H9 (cell line): ENCODE measurements at regions not wholly inside any gene's neighbourhood (a gene's known extent, or its start where the extent isn't known, plus 50 kb on each side); places are given as distances from the start of the nearest gene placed in this dataset.
A peak's percentile ranks its signal among the peaks of the same experiment; 100 is the strongest.

Source experiments
- DNase-seq: peaks from one replicate; pipeline ENCODE4 v3.0.0-alpha.2; 2017
- H2AFZ ChIP-seq: one replicate; pipeline ENCODE4 v1.6.1; 2013; ENCODE audit warnings: mild to moderate bottlenecking, low read length, control low read depth, moderate library complexity
- H2AK5ac ChIP-seq: 2 replicates; pipeline ENCODE4 v1.6.1; 2013; ENCODE audit warnings: low read length, control low read depth, mixed read lengths; ENCODE audit not compliant: insufficient read length
- H2BK120ac ChIP-seq: one replicate; pipeline ENCODE4 v1.6.1; 2013; ENCODE audit warnings: low read depth, mild to moderate bottlenecking, low read length, control low read depth, inconsistent platforms; ENCODE audit not compliant: poor library complexity, severe bottlenecking
- H2BK12ac ChIP-seq: 2 replicates; pipeline ENCODE4 v1.6.1; 2013; ENCODE audit warnings: low read length, control low read depth, mixed read lengths, low read depth; ENCODE audit not compliant: insufficient read length
- H2BK15ac ChIP-seq: 2 replicates; pipeline ENCODE4 v1.6.1; 2013; ENCODE audit warnings: low read depth, low read length, control low read depth
- H2BK20ac ChIP-seq: one replicate; pipeline ENCODE4 v1.6.1; 2013; ENCODE audit warnings: low read depth, mild to moderate bottlenecking, low read length, control low read depth, inconsistent platforms; ENCODE audit not compliant: poor library complexity, severe bottlenecking
- H2BK5ac ChIP-seq: 2 replicates; pipeline ENCODE4 v1.6.1; 2013; ENCODE audit warnings: low read length, control low read depth, mixed read lengths; ENCODE audit not compliant: insufficient read length
- H3K14ac ChIP-seq: 2 replicates; pipeline ENCODE4 v1.6.1; 2013; ENCODE audit warnings: low read length, control low read depth; ENCODE audit not compliant: insufficient read depth
- H3K18ac ChIP-seq: 2 replicates; pipeline ENCODE4 v1.6.1; 2013; ENCODE audit warnings: low read depth, mild to moderate bottlenecking, mixed read lengths, low read length, control low read depth; ENCODE audit not compliant: insufficient read length
- H3K23ac ChIP-seq: 2 replicates; pipeline ENCODE4 v1.6.1; 2013; ENCODE audit warnings: low read length, control low read depth, mixed read lengths, low read depth; ENCODE audit not compliant: insufficient read length
- H3K23me2 ChIP-seq: 2 replicates; pipeline ENCODE4 v1.6.1; 2013; ENCODE audit warnings: low read depth, mild to moderate bottlenecking, mixed read lengths, low read length, control low read depth; ENCODE audit not compliant: insufficient read length, poor library complexity, severe bottlenecking
- H3K27ac ChIP-seq: 2 replicates; pipeline ENCODE4 v1.5.1; 2013; ENCODE audit warnings: low read length, control low read depth, mixed read lengths, low read depth; ENCODE audit not compliant: insufficient read length
- H3K27me3 ChIP-seq: 2 replicates; pipeline ENCODE4 v1.6.1; 2013; ENCODE audit warnings: low read length, control low read depth, inconsistent platforms; ENCODE audit not compliant: insufficient read depth
- H3K4ac ChIP-seq: 2 replicates; pipeline ENCODE4 v1.6.1; 2013; ENCODE audit warnings: low read depth, mild to moderate bottlenecking, control low read depth, inconsistent platforms, low read length, moderate library complexity
- H3K4me1 ChIP-seq: 2 replicates; pipeline ENCODE4 v1.6.1; 2013; ENCODE audit warnings: low read length, control low read depth, inconsistent platforms; ENCODE audit not compliant: insufficient read depth
- H3K4me2 ChIP-seq: 2 replicates; pipeline ENCODE4 v1.6.1; 2013; ENCODE audit warnings: low read length, control low read depth, mixed read lengths; ENCODE audit not compliant: insufficient read length, insufficient read depth
- H3K56ac ChIP-seq: 2 replicates; pipeline ENCODE4 v1.6.1; 2013; ENCODE audit warnings: low read depth, mild to moderate bottlenecking, mixed read lengths, low read length, control low read depth; ENCODE audit not compliant: insufficient read length
- H3K79me1 ChIP-seq: 2 replicates; pipeline ENCODE4 v1.6.1; 2013; ENCODE audit warnings: low read depth, mild to moderate bottlenecking, moderate library complexity, low read length, control low read depth, inconsistent platforms; ENCODE audit not compliant: insufficient read depth, poor library complexity, severe bottlenecking
- H3K79me2 ChIP-seq: 2 replicates; pipeline ENCODE4 v1.6.1; 2013; ENCODE audit warnings: low read length, control low read depth, inconsistent platforms; ENCODE audit not compliant: insufficient read depth
- H3K9ac ChIP-seq: 2 replicates; pipeline ENCODE4 v1.6.1; 2013; ENCODE audit warnings: low read length, control low read depth, mixed read lengths; ENCODE audit not compliant: insufficient read length; ENCODE audit errors: extremely low read depth
- H3K9me3 ChIP-seq: one replicate; pipeline ENCODE4 v1.6.1; 2013; ENCODE audit warnings: low read depth, low read length, inconsistent platforms; ENCODE audit not compliant: control insufficient read depth
- H3T11ph ChIP-seq: one replicate; pipeline ENCODE4 v1.6.1; 2013; ENCODE audit warnings: mild to moderate bottlenecking, low read length, control low read depth, inconsistent platforms
- H4K20me1 ChIP-seq: one replicate; pipeline ENCODE4 v1.6.1; 2013; ENCODE audit not compliant: control insufficient read depth, insufficient read length, insufficient read depth
- H4K5ac ChIP-seq: 2 replicates; pipeline ENCODE4 v1.6.1; 2013; ENCODE audit warnings: low read depth, mild to moderate bottlenecking, mixed read lengths, low read length, control low read depth; ENCODE audit not compliant: insufficient read length
- H4K8ac ChIP-seq: replicated peaks from 2 replicates; pipeline ENCODE4 v1.6.1; 2013; ENCODE audit warnings: low read length, control low read depth, mixed read lengths, low read depth; ENCODE audit not compliant: insufficient read length
- H4K91ac ChIP-seq: 2 replicates; pipeline ENCODE4 v1.6.1; 2013; ENCODE audit warnings: low read depth, mild to moderate bottlenecking, moderate library complexity, mixed read lengths, low read length, control low read depth; ENCODE audit not compliant: insufficient read length
- H3K27ac Mint-ChIP-seq, 3 experiments: 2 replicates in 2 of 3; 3 replicates in 1 of 3; pipeline ENCODE4 v1.8.0; 2020 to 2021; ENCODE audit warnings: mixed read lengths in 3 of 3, mild to moderate bottlenecking in 1 of 3, moderate library complexity in 1 of 3
- H3K27me3 Mint-ChIP-seq: 2 replicates; pipeline ENCODE4 v1.8.0; 2021; ENCODE audit warnings: low read depth, mild to moderate bottlenecking, moderate library complexity, mixed read lengths
- H3K36me3 Mint-ChIP-seq, 3 experiments: 2 replicates in 2 of 3; 3 replicates in 1 of 3; pipeline ENCODE4 v1.8.0; 2020 to 2021; ENCODE audit warnings: low read depth in 3 of 3, mixed read lengths in 3 of 3; ENCODE audit not compliant: insufficient read depth in 1 of 3
- H3K4me1 Mint-ChIP-seq, 2 experiments: 2 replicates each; pipeline ENCODE4 v1.8.0; 2020; ENCODE audit warnings: mixed read lengths in 2 of 2
- H3K4me3 Mint-ChIP-seq, 2 experiments: 2 replicates in 1 of 2; 3 replicates in 1 of 2; pipeline ENCODE4 v1.8.0; 2020 to 2021; ENCODE audit warnings: mild to moderate bottlenecking in 2 of 2, mixed read lengths in 2 of 2, moderate library complexity in 1 of 2
- H3K9me3 Mint-ChIP-seq, 2 experiments: 2 replicates in 1 of 2; 3 replicates in 1 of 2; pipeline ENCODE4 v1.8.0; 2020; ENCODE audit warnings: mild to moderate bottlenecking in 2 of 2, mixed read lengths in 2 of 2, moderate library complexity in 1 of 2
- CTCF ChIP-seq: fragments of 200-600 bp; sonication (generic); conservative IDR thresholded peaks from 3 replicates; pipeline ENCODE4 v1.8.0; 2021; ENCODE audit warnings: antibody characterized with exemption, mild to moderate bottlenecking
- WGBS: extraction: QIAGEN DNeasy Blood & Tissue Kit; methylation state at CpG from one replicate; pipeline ENCODE4 v1.1.7; 2013; ENCODE audit warnings: missing lambda C conversion rate, low lambda C conversion rate, mixed read lengths; ENCODE audit not compliant: insufficient read length; ENCODE audit errors: extremely low coverage; 5-methylcytosine and 5-hydroxymethylcytosine counted together

DNA sequence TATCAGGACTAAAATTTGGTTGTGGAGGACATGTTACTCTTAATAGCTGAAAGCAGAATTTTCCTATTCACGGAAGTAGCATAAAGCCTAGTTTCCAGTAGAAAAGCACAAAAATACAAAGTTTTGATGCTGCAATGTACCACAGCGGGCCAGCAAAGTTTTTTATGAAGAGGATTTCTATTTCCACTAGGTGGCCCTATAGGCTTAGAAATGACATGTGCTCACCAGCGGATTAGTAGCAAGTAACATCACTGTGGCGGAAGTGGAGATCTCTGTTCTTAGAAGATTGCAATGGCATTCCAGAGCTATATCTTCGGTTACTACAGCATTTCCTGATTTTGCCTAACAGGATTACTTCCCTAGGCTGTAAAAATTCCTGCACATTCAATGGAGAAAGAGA lies 1219.0 kb upstream of the EYS start:
- no peak overlapping the region for H2BK15ac ChIP-seq
- H2BK20ac ChIP-seq, result no peak overlapping the region
- peaks cover 11 to 56% (median 13%) of the 10 kb centered on the region in 3 experiments for H3K36me3 Mint-ChIP-seq
- peaks cover 57 to 62% of the 10 kb centered on the region in 2 experiments for H3K9me3 Mint-ChIP-seq
- H3K23ac ChIP-seq, result no peak overlapping the region
- no peaks in the 10 kb centered on the region for H3K4me1 ChIP-seq
- H3K4me2 ChIP-seq, result no peak overlapping the region
- no peak overlapping the region for H4K5ac ChIP-seq
- H3T11ph ChIP-seq, result no peak overlapping the region
- no peak overlapping the region for H3K18ac ChIP-seq
- H3K9ac ChIP-seq, result no peak overlapping the region
- no peak overlapping the region for H3K4me3 Mint-ChIP-seq
- no peak overlapping the region for H3K56ac ChIP-seq
- no peak overlapping the region for H2BK120ac ChIP-seq
- no peak overlapping the region for H2AK5ac ChIP-seq
- no peak overlapping the region for H3K27ac Mint-ChIP-seq
- H3K4me1 Mint-ChIP-seq, result peaks cover 2 to 3% of the 10 kb centered on the region in 2 experiments; a peak in 2 of 4 replicates
- no peak overlapping the region for H3K27ac ChIP-seq
- no peak overlapping the region for H2AFZ ChIP-seq
- no peak overlapping the region for H3K14ac ChIP-seq
- no peaks in the 10 kb centered on the region for H4K20me1 ChIP-seq
- H3K79me2 ChIP-seq, result no peaks in the 10 kb centered on the region
- H4K91ac ChIP-seq, result no peak overlapping the region
- H3K9me3 ChIP-seq, result peaks cover 15% of the 10 kb centered on the region
- TF ChIP-seq CTCF, result peak; percentile 53
- WGBS, result no CpG with 5 or more reads among the region's 5 CpGs
- no peaks in the 10 kb centered on the region; the same call in 1 of the 2 replicates for H3K27me3 Mint-ChIP-seq
- H2BK12ac ChIP-seq, result no peak overlapping the region
- H3K79me1 ChIP-seq, result no peaks in the 10 kb centered on the region
- H3K23me2 ChIP-seq, result no peaks in the 10 kb centered on the region
- no peak overlapping the region for H4K8ac ChIP-seq
- DNase-seq, result no peak
- H2BK5ac ChIP-seq, result no peak overlapping the region
- no peaks in the 10 kb centered on the region for H3K27me3 ChIP-seq
- no peak overlapping the region for H3K4ac ChIP-seq
